LNCAP (cell line): ENCODE measurements at regions not wholly inside any gene's neighbourhood (a gene's known extent, or its start where the extent isn't known, plus 50 kb on each side); places are given as distances from the start of the nearest gene placed in this dataset.

Experiments used
- CTCF ChIP-seq: fragments of 450-650 bp; IDR thresholded peaks from 2 replicates; pipeline ENCODE4 v1.5.1; 2017; ENCODE audit warnings: mild to moderate bottlenecking

- TF ChIP-seq CTCF = no peak
Measured at GRCh38 chr6:140533526-140533925, 1159.1 kb upstream of the CITED2 start.

- TF ChIP-seq CTCF = no peak
Measured at GRCh38 chr6:140504776-140505175, 1130.3 kb upstream of the CITED2 start.

- no peak for TF ChIP-seq CTCF
Measured at GRCh38 chr6:140500849-140501248, 1126.4 kb upstream of the CITED2 start.

DNA sequence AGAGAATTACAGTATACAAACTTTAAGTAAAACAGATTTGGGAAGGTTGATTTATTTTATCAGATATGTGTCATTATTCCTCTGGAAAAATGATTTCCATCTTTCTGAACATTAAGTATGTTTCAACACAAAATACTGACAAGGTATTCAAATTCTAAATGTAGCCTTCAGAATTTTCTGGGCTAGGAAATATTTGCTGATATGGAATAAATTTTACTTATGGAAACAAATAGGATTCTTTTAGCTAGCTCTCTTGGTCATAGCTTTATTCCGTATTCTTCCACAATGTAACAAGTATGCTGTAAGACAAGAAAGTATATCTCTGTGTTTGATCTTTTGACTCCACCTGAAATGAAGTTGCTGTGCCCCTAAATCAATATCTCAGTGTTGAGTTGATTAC is 1125.2 kb upstream of the CITED2 start:
- no peak for TF ChIP-seq CTCF

DNA sequence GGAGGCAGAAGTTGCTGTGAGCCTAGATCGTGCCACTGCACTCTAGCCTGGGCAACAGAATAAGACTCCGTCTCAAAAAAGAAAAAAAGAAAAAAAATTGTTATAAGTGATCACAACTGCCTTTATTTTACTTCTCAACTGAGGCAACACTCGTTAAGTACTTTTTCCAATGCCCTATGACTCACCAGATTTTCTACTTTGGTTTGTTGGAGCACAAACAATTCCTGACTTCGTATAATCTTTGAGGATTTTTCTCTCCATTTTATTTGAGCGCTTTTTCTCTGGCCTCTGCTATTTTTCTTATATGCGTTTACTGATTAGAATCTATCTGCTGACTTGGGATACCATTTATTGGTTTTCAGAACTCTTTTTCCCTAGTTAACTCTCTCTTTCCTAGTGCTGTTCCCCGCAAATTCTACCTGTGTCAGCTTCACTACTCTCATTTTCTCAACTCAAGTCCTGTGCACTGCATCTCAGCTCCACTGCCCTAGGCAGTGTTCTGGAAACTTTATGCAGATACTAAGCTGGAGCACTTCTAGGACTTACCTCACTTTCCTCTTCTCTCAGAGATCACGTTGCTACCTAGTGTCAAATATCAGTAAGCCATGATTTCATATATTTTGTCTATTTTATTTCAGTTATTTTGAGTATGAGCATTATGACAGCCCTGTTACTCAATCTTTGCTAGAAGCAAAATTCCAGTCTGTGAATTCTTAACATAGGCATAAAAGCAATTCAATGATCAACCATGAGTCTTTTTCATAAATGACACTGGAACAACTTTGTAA is 1120.1 kb upstream of the CITED2 start:
- TF ChIP-seq CTCF = no peak

GRCh38 chr6:140490081-140490480 is 1115.6 kb upstream of the CITED2 start:
- no peak for TF ChIP-seq CTCF

DNA sequence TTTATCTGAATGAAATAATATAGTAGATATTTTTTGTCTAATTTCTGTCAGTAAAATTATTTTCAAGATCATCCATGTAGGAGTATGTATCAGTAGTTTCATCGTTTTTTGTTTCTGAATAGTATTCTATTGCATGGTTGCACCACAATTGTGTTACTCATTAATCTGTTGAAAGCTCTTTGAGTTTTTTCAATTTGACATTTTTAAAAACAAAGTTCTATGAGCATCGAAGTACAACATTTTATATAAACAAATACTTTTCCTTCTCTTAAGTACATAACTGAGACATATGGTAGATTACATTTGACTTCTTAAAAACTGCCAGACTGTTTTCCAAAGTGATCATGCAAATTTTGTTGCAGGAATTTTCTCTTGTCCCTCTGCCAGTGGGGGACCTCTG is 1113.1 kb upstream of the CITED2 start:
- TF ChIP-seq CTCF = no peak
